ENCODE measurements at regions not wholly inside any gene's neighbourhood (a gene's known extent, or its start where the extent isn't known, plus 50 kb on each side); places are given as distances from the start of the nearest gene placed in this dataset.
"Not testable (repeated sequence)": the region's sequence is repeated elsewhere in the genome, so short reads cannot be mapped to it uniquely, and the experiment has no call there.

DNA sequence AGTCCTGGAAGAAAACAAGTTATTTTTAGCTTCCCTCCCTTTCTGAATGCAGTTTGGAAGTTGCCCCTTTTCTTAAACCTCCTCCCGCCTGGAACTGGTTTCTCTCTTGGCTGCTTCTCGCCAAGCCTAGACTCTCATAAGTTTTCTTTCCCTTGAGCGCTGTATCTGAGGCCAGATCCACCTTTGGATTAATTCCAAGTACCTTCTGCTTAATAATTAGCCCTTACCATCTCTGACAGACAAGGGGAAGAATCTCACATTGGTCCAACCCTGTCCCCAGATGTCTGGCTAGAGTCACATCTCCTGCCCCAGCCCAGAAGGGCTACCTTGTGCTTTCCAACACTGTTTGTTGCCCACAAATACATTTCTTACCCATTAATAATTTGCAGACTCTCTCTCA lies 161.8 kb upstream of the RGS6 start:
- no peaks in the 10 kb centered on the region for H3K4me1 Mint-ChIP-seq (ENCODE audit: low read depth)
- H3K4me3 Mint-ChIP-seq = no peak overlapping the region
- peaks cover 29% of the 10 kb centered on the region for H3K9me3 Mint-ChIP-seq
- H3K27ac Mint-ChIP-seq = no peak overlapping the region
- H3K27me3 Mint-ChIP-seq (ENCODE audit: low read depth) = peaks cover 12% of the 10 kb centered on the region
- H3K36me3 Mint-ChIP-seq (ENCODE audit: low read depth) = peaks cover 2% of the 10 kb centered on the region

DNA sequence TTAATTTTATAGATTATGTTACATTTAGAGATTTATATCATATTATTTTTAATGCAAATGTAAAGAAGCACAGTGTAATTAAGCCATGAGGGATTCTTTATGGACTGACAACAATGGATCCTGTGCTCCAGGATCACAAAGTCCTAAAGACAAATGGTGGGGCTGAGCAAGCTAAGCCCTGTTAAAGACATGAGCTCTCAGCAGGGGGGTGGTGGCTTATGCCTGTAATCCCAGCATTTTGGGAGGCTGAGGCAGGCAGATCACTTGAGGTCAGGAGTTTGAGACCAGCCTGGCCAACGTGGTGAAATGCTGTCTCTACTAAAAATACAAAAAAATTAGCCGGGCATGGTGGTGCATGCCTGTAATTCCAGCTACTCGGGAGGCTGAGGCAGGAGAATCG lies 160.8 kb upstream of the RGS6 start:
- not testable (repeated sequence) for H3K36me3 Mint-ChIP-seq (ENCODE audit: low read depth); H3K4me3 Mint-ChIP-seq; H3K27ac Mint-ChIP-seq; H3K4me1 Mint-ChIP-seq (ENCODE audit: low read depth)
- peaks cover 12% of the 10 kb centered on the region for H3K27me3 Mint-ChIP-seq (ENCODE audit: low read depth)
- H3K9me3 Mint-ChIP-seq = peaks cover 29% of the 10 kb centered on the region

DNA sequence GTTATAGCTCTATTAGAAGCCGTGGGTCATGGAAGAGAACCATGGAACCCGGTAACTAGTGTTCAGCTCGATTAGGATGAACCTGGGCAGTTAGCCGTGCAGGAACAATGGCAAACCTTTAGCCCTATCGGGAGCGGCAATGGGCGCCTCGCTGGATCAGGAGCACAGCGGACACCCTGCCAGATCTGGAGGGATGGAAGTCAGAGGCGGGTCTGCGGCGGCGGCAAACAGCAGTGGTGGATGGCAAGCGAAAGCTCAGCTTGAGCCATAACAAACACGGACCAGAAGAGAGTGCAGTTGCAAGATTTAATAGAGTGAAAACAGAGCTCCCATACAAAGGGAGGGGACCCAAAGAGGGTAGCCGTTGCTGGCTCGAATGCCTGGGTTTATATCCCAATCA lies 160.2 kb upstream of the RGS6 start:
- H3K27ac Mint-ChIP-seq; H3K4me3 Mint-ChIP-seq; H3K36me3 Mint-ChIP-seq (ENCODE audit: low read depth); H3K4me1 Mint-ChIP-seq (ENCODE audit: low read depth): not testable (repeated sequence)
- Mint-ChIP-seq H3K9me3 (peaks cover 29% of the 10 kb centered on the region), H3K27me3 (ENCODE audit: low read depth) (peaks cover 12% of the 10 kb centered on the region)

DNA sequence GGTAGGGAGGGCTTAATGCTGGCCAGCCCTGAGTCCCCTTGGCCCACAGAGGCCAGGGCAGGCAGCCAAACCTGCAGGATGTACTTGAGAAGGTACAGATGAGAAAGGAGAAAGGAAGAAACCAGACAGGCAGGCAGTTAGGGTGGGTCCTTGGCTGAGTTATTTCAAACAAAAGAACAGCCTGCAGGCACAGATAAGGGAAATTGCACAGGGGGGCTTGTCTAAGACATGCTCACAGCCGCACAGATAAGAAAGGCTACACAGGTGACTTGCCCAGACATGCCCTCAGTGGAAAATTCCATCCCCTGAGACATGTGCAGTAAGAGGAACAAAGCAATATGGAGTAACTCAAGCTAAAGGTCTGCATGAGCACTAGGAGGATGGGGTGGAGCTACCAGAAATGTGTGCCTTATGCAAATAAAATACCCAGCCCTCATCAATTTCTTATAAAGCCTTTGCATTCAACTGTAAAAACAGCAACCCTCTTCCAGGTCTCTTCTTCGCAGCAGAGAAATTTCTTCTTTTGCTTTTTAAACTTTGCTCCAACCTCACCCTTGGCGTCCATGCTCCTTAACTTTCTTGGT lies 158.2 kb upstream of the RGS6 start:
- Mint-ChIP-seq H3K27me3 (ENCODE audit: low read depth) (peaks cover 12% of the 10 kb centered on the region), H3K36me3 (ENCODE audit: low read depth) (peaks cover 2% of the 10 kb centered on the region), H3K4me3 (no peak overlapping the region), H3K27ac (no peak overlapping the region), H3K9me3 (peaks cover 29% of the 10 kb centered on the region), H3K4me1 (ENCODE audit: low read depth) (peaks cover 7% of the 10 kb centered on the region)

DNA sequence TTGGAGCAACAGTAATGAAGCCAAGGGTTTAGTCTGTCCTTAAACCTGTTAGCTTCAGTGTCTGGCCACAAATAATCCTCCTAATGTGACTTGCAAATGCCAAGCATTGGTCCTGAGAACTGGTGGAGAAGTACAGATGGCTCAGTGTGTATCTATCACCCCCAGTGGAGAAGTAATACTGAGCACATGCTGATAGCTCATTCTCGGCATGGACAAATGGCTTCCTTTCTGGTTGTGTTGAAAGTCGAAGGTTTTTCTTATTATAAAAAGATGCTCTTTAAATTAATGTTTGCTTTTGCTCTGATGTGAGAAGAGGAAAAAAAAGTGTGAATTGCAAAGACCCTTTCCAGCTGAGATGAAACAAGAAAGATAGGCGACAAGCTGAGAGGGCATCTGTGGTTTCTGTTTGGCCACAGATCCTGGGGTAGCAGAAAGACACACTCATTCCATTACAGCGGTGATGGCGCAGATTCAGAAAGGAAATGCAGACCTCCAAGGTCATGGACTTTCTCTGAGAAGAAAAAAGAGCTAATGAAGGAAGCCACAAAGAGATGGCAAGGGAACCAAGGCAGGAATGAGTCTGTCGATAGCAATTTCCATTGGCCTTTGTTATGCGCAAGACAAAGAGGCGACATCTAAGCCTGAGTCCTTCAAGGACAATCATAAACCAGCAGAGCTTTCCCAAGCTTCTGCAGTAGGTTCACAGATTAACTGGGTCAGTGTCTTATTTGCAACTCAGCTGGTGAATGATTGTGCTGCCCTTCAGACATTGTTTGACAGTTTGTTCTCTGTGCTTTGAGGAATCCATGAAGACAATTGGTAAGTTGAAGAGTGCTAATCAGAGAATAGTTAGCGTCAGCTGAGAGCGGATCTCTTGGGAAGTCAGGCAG lies 155.5 kb upstream of the RGS6 start:
- Mint-ChIP-seq H3K27me3 (ENCODE audit: low read depth) (peaks cover 3% of the 10 kb centered on the region), H3K9me3 (peaks cover 29% of the 10 kb centered on the region), H3K4me3 (no peak overlapping the region), H3K4me1 (ENCODE audit: low read depth) (peaks cover 7% of the 10 kb centered on the region), H3K27ac (no peak overlapping the region), H3K36me3 (ENCODE audit: low read depth) (peaks cover 2% of the 10 kb centered on the region)

DNA sequence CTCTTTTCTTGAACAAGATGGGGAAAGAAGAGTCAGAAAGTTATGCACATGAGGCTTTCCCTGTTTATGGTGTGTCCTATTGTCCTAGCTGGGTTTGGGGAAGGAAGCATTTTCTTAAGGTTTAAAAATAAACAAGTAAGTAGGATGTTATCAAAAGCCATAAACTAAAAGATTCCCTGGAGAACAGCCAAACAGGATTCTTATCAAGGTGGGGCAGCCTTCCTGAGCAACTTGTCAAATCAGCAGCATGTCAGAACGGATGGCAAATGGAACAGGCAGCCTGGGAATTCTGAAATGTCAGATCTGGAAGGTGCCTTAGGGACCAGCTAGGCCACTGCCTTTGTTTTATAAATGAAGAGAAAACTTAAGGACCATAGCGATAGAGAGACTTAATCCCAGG lies 152.2 kb upstream of the RGS6 start:
- Mint-ChIP-seq H3K4me3 (no peak overlapping the region), H3K4me1 (ENCODE audit: low read depth) (peaks cover 7% of the 10 kb centered on the region), H3K27ac (no peak overlapping the region), H3K9me3 (peaks cover 3% of the 10 kb centered on the region), H3K27me3 (ENCODE audit: low read depth) (peaks cover 3% of the 10 kb centered on the region), H3K36me3 (ENCODE audit: low read depth) (no peaks in the 10 kb centered on the region)

DNA sequence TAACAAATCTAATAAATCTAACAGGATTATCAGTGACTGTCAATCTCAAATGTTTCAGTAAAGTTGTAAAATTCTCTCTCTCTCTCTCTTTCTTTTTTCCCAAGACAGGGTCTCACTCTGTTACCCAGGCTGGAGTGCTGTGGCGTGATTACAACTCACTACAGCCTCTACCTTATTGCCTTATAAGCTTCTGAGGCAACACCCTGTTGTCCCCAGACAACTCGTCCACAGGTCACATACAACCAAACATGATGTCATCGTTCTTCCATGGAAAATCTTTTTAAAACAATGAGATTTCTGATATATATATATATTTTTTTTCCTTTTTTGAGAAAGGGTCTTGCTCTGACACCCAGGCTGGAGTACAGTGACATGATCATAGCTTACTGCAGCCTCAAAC lies 151.4 kb upstream of the RGS6 start:
- Mint-ChIP-seq H3K36me3 (ENCODE audit: low read depth) (no peaks in the 10 kb centered on the region), H3K27ac (no peak overlapping the region), H3K9me3 (no peaks in the 10 kb centered on the region), H3K27me3 (ENCODE audit: low read depth) (peaks cover 3% of the 10 kb centered on the region), H3K4me3 (no peak overlapping the region), H3K4me1 (ENCODE audit: low read depth) (peaks cover 7% of the 10 kb centered on the region)

DNA sequence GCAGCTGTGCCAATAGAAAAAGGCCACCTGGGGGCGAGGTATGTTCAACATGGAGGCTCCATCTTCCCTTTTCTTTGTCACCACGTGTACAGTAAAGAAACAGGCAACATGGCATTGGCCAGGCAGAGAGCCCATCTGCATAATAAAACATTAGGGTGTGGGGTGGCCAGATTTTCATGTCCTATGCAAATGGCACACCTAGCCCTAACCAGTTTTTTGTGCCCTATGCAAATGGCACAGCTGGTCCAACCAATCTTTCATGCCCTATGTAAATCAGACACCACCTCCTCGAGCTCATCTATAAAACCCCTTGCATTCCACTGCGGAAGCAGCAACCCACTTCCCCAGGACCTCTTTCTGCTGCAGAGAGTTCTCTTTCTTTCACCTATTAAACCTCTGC lies 149.1 kb upstream of the RGS6 start:
- no peak overlapping the region for H3K27ac Mint-ChIP-seq
- H3K9me3 Mint-ChIP-seq = no peaks in the 10 kb centered on the region
- peaks cover 3% of the 10 kb centered on the region for H3K27me3 Mint-ChIP-seq (ENCODE audit: low read depth)
- no peaks in the 10 kb centered on the region for H3K36me3 Mint-ChIP-seq (ENCODE audit: low read depth)
- no peaks in the 10 kb centered on the region for H3K4me1 Mint-ChIP-seq (ENCODE audit: low read depth)
- no peak overlapping the region for H3K4me3 Mint-ChIP-seq

DNA sequence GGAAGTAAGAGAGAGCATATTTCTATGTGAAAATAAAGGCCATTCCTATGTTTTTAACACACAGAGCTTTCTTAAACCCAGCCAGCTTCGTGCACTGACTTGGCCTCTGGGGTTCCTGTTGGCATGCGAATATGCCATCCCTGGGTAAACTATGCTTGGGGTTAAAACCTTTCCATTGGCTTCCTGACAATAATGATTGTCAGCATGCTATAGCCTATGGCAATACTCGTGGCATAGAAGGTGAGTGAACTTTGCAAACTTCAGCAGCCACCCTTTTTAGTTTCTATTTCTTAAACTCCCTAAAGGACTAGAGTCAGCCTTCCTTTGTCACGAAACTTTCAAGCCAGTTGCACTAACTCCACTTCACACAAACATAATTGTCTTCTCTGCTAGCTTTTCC lies 148.4 kb upstream of the RGS6 start:
- Mint-ChIP-seq H3K4me1 (ENCODE audit: low read depth) (no peaks in the 10 kb centered on the region), H3K9me3 (no peaks in the 10 kb centered on the region), H3K36me3 (ENCODE audit: low read depth) (no peaks in the 10 kb centered on the region), H3K4me3 (no peak overlapping the region), H3K27ac (no peak overlapping the region), H3K27me3 (ENCODE audit: low read depth) (peaks cover 3% of the 10 kb centered on the region)

DNA sequence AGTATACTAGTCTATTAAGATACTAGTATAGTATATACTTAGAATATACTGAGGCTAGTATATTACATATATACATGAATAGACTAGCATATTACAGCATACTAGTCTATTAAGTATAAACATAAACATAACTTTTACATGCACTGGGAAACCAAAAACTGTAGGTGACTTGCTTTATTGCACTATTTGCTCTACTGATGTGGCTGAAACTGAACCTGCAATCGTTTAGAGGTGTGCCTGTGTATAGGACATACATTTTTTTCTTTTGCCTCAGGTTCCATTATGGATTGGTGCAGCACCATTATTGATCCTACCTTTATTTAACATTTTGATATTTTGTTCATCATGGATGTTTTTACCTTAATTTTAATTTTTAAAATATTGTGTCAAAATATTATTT lies 143.2 kb upstream of the RGS6 start:
- H3K27ac Mint-ChIP-seq = no peak overlapping the region
- H3K4me1 Mint-ChIP-seq (ENCODE audit: low read depth) = no peaks in the 10 kb centered on the region
- no peak overlapping the region for H3K4me3 Mint-ChIP-seq
- H3K36me3 Mint-ChIP-seq (ENCODE audit: low read depth) = no peaks in the 10 kb centered on the region
- no peaks in the 10 kb centered on the region for H3K27me3 Mint-ChIP-seq (ENCODE audit: low read depth)
- no peaks in the 10 kb centered on the region for H3K9me3 Mint-ChIP-seq

DNA sequence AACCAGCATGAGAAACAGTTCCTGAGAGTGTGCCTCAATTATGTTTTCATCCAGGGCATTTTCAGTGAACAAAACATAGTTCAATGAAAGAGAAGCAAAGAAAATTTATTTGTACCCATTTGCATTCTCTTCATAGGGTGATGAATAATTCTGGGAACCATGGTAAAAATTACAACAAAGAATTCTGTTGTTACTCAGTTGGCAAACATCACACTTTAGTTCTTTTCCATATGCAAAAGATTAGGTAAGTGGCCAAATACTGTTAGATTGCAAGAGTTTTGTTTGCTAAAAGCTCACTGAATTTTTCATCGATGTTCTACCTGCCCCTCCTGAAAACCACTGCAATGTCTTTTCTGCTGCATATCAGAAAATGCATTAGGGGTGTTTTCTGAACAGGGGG lies 132.4 kb upstream of the RGS6 start:
- Mint-ChIP-seq H3K27me3 (ENCODE audit: low read depth) (peaks cover 17% of the 10 kb centered on the region), H3K9me3 (peaks cover 3% of the 10 kb centered on the region), H3K4me1 (ENCODE audit: low read depth) (no peaks in the 10 kb centered on the region), H3K27ac (no peak overlapping the region), H3K4me3 (no peak overlapping the region), H3K36me3 (ENCODE audit: low read depth) (no peaks in the 10 kb centered on the region)

DNA sequence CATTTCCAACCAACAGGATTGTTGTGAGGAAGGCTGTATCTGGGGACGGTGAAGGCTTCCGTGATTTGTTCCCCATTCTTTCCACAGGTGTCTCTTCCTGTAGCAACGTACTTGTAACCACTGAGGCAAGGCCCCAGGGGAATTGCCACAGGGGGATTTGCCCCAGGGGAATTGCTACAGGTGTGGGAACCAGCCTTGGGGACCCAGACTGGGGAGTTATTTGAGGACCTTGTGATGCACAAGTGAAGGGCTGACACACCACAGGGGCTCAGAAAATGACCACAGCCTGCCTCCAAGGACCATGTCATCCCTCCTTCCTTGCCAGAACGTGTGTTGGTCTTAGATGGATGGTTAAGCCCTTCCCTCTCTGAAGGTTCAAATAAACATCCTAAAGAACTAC lies 131.4 kb upstream of the RGS6 start:
- H3K36me3 Mint-ChIP-seq (ENCODE audit: low read depth) = no peaks in the 10 kb centered on the region
- peaks cover 19% of the 10 kb centered on the region for H3K27me3 Mint-ChIP-seq (ENCODE audit: low read depth)
- no peak overlapping the region for H3K4me3 Mint-ChIP-seq
- no peak overlapping the region for H3K27ac Mint-ChIP-seq
- H3K4me1 Mint-ChIP-seq (ENCODE audit: low read depth) = no peaks in the 10 kb centered on the region
- H3K9me3 Mint-ChIP-seq = no peaks in the 10 kb centered on the region

DNA sequence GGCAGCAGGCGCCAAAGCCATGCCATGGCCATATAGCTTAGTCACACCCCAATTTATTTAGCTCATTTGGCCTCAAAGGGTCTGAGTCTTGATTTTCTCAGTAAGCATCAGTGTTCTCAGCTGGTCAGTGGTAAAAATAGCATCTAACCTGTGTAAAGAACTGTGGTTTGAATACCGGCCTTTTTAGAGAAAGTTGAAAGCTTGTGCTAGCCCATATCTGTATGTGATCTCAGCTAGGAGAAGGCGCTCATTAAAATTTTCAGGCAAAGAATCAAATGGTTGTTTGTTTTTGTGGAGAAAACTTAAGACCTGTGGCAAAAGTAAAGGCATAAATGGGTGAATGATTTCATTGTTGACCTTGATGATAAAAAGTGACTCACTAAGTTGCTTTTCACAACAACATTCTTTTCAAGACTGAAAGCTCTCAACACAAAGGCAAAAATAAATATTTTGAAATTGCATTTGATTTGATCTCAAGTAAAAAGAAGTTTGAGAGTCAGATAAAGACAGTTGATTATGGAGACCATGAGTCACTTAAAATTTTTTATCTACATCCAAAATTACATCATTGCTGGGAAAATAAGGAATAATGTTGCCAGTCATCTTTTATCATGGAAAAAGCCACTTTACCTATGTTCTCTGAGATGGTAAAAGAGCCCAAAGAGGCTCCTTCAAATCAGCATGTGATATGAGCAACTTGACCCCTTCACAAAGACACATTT lies 128.5 kb upstream of the RGS6 start:
- no peaks in the 10 kb centered on the region for H3K9me3 Mint-ChIP-seq
- H3K27me3 Mint-ChIP-seq (ENCODE audit: low read depth) = peaks cover 25% of the 10 kb centered on the region
- H3K27ac Mint-ChIP-seq = no peak overlapping the region
- no peak overlapping the region for H3K4me3 Mint-ChIP-seq
- no peaks in the 10 kb centered on the region for H3K36me3 Mint-ChIP-seq (ENCODE audit: low read depth)
- H3K4me1 Mint-ChIP-seq (ENCODE audit: low read depth) = no peaks in the 10 kb centered on the region

DNA sequence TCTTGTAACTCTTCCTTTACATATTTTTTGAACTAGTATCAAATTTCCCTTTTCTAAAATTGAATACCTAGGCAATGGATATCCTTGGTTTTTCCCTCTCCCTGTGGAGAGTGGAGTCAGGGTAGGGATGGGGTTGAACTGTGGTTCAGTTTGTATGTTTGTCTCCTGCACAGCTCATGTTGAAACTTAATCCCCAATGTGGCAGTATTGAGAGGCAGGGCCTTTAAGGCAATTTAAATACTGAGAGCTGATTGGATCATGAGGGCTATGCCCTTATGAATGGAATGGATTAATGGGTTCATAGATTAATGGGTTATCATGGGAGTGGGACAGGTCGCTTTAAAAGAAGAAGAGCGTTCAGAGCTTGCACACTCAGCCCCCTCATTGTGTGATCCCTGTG lies 127.2 kb upstream of the RGS6 start:
- no peaks in the 10 kb centered on the region for H3K36me3 Mint-ChIP-seq (ENCODE audit: low read depth)
- H3K27me3 Mint-ChIP-seq (ENCODE audit: low read depth) = peaks cover 27% of the 10 kb centered on the region
- H3K4me1 Mint-ChIP-seq (ENCODE audit: low read depth) = no peaks in the 10 kb centered on the region
- no peaks in the 10 kb centered on the region for H3K9me3 Mint-ChIP-seq
- no peak overlapping the region for H3K4me3 Mint-ChIP-seq
- no peak overlapping the region for H3K27ac Mint-ChIP-seq

DNA sequence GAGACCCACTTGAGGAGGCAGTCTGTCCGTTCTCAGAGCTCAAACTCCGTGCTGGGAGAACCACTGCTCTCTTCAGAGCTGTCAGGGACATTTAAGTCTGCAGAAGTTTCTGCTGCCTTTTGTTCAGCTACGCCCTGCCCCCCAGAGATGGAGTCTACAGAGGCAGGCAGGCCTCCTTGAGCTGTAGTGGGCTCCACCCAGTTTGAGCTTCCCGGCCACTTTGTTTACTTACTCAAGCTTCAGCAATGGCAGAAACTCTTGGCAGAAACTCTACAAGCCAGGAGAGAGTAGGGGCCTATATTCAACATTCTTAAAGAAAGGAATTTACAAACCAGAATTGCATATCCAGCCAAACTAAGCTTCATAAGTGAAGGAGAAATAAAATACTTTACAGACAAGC lies 125.2 kb upstream of the RGS6 start:
- not testable (repeated sequence) for H3K4me1 Mint-ChIP-seq (ENCODE audit: low read depth); H3K9me3 Mint-ChIP-seq; H3K36me3 Mint-ChIP-seq (ENCODE audit: low read depth); H3K27ac Mint-ChIP-seq; H3K4me3 Mint-ChIP-seq
- H3K27me3 Mint-ChIP-seq (ENCODE audit: low read depth) = peaks cover 27% of the 10 kb centered on the region
